Peyer's patch (tissue), 4 donors: ENCODE measurements at regions not wholly inside any gene's neighbourhood (a gene's known extent, or its start where the extent isn't known, plus 50 kb on each side); places are given as distances from the start of the nearest gene placed in this dataset.

Source experiments
- POLR2A ChIP-seq, 2 donors: fragments of 450-650 bp; IDR thresholded peaks; one replicate each; pipeline ENCODE4 v1.5.1; 2017; ENCODE audit warnings: antibody characterized with exemption in 2 of 2, mild to moderate bottlenecking in 2 of 2, moderate library complexity in 2 of 2
- TF ChIP-seq, protein P1 (sequence below), 6 experiments: fragments of 450-650 bp in 4 of 6; fragments of 200-600 bp in 2 of 6; sonication (generic) in 1 of 6; IDR thresholded peaks; one replicate each; pipeline ENCODE4 v1.5.1; 2017 to 2019; ENCODE audit warnings: antibody characterized with exemption in 6 of 6, mild to moderate bottlenecking in 3 of 6, moderate library complexity in 1 of 6

DNA sequence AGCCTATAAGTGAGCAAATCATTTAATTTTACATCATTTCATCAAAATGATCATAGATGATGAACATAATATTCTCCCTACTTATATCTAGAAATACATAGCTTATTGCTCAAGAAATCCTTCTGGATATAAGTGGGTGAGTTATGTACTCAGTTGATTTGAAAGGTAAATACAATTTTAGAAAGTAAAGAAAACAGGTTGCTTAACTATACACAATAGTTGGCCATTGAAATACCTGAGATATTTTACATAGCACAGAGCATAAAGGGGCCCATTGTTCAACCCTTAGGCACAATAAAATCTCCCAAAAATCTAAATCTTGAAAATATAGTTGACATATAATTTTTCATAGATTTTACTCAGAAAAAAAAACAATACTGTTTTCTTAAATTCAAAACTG lies 782.0 kb upstream of the KLHL1 start:
- TF ChIP-seq, protein P1, sequence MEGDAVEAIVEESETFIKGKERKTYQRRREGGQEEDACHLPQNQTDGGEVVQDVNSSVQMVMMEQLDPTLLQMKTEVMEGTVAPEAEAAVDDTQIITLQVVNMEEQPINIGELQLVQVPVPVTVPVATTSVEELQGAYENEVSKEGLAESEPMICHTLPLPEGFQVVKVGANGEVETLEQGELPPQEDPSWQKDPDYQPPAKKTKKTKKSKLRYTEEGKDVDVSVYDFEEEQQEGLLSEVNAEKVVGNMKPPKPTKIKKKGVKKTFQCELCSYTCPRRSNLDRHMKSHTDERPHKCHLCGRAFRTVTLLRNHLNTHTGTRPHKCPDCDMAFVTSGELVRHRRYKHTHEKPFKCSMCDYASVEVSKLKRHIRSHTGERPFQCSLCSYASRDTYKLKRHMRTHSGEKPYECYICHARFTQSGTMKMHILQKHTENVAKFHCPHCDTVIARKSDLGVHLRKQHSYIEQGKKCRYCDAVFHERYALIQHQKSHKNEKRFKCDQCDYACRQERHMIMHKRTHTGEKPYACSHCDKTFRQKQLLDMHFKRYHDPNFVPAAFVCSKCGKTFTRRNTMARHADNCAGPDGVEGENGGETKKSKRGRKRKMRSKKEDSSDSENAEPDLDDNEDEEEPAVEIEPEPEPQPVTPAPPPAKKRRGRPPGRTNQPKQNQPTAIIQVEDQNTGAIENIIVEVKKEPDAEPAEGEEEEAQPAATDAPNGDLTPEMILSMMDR (IDR thresholded peaks at IDR 0.05) = no peak
- no peak for TF ChIP-seq POLR2A (IDR thresholded peaks at IDR 0.05)
